ENCODE measurements at regions not wholly inside any gene's neighbourhood (a gene's known extent, or its start where the extent isn't known, plus 50 kb on each side); places are given as distances from the start of the nearest gene placed in this dataset.

DNA sequence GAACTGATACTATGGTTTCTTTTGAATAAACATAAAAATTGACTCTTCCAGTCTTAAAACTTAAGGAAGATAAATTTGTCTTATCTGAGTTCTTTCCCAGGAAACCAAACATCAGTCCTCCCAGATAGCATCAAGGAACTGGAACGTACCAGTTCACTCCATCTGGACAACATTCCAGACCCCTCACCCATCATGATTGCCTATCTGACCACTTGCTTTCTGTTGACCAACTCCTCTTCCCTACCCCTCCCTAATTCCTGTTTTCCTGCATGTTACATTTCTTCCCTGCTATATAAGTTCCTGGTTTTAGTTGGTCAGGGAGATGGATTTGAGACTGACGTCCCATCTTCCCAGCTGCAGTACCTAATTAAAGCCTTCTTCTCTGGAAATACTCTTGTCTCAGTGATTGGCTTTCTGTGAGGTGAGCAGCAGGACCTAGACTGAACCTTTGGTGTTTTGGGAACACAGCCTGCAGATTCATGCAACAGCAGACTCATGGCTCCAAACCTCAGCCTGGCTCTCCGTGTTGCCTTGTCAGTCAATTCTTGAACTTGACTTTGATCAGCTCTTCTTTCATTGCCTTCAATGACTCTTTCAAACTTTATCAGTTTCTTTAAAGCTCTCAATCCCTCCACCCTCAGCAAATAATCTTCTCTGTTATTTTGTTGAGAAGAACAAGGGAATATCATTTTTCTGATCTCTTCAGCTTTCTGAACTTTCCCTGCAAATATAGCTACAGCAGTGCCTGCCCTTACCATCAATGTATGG is 123.6 kb downstream of the RPL22L1 start:
- no peak overlapping the region for H3K4me3 ChIP-seq
- ATAC-seq (no peak), DNase-seq (no peak)
- intact Hi-C loops (cut with DNase I) = no loop called here
- TF ChIP-seq, protein P1, sequence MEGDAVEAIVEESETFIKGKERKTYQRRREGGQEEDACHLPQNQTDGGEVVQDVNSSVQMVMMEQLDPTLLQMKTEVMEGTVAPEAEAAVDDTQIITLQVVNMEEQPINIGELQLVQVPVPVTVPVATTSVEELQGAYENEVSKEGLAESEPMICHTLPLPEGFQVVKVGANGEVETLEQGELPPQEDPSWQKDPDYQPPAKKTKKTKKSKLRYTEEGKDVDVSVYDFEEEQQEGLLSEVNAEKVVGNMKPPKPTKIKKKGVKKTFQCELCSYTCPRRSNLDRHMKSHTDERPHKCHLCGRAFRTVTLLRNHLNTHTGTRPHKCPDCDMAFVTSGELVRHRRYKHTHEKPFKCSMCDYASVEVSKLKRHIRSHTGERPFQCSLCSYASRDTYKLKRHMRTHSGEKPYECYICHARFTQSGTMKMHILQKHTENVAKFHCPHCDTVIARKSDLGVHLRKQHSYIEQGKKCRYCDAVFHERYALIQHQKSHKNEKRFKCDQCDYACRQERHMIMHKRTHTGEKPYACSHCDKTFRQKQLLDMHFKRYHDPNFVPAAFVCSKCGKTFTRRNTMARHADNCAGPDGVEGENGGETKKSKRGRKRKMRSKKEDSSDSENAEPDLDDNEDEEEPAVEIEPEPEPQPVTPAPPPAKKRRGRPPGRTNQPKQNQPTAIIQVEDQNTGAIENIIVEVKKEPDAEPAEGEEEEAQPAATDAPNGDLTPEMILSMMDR (IDR thresholded peaks at IDR 0.05) = no peak
- H3K4me1 ChIP-seq = peaks cover under 1% of the 10 kb centered on the region
- no peaks in the 10 kb centered on the region for H3K27me3 ChIP-seq
- H3K27ac ChIP-seq = no peak overlapping the region
- H3K9me3 ChIP-seq = no peaks in the 10 kb centered on the region
- H3K36me3 ChIP-seq = no peaks in the 10 kb centered on the region

DNA sequence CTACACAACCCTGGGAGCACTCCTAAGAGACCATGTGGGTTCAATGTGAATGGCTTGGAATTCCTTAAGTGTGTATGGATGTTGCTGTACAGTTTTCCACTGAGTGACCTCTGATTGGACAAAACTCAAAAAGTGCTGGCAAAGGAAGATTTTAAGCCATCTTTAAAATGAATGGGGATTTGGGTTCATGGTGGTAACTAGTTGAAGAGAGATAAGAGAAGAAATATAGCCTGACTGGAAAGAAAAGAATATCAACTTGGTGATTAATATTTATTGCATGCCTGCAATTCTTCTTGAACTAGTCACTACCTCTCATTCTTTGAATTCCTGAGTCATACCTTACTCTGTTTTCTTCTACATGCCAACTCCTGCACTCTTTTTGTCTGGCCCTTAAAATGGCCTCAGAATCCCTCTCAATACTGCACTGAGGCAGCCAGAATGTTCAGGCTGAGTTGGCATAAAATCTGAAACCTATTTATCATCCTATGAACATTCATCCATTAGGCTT is 124.7 kb downstream of the RPL22L1 start:
- ATAC-seq (no peak), DNase-seq (no peak)
- H3K4me1 ChIP-seq = no peaks in the 10 kb centered on the region
- no peak overlapping the region for H3K27ac ChIP-seq
- no peaks in the 10 kb centered on the region for H3K36me3 ChIP-seq
- TF ChIP-seq, protein P1 (IDR thresholded peaks at IDR 0.05) = no peak
- H3K27me3 ChIP-seq = no peaks in the 10 kb centered on the region
- intact Hi-C loops (cut with DNase I) = no loop called here
- H3K9me3 ChIP-seq = no peaks in the 10 kb centered on the region
- no peak overlapping the region for H3K4me3 ChIP-seq

DNA sequence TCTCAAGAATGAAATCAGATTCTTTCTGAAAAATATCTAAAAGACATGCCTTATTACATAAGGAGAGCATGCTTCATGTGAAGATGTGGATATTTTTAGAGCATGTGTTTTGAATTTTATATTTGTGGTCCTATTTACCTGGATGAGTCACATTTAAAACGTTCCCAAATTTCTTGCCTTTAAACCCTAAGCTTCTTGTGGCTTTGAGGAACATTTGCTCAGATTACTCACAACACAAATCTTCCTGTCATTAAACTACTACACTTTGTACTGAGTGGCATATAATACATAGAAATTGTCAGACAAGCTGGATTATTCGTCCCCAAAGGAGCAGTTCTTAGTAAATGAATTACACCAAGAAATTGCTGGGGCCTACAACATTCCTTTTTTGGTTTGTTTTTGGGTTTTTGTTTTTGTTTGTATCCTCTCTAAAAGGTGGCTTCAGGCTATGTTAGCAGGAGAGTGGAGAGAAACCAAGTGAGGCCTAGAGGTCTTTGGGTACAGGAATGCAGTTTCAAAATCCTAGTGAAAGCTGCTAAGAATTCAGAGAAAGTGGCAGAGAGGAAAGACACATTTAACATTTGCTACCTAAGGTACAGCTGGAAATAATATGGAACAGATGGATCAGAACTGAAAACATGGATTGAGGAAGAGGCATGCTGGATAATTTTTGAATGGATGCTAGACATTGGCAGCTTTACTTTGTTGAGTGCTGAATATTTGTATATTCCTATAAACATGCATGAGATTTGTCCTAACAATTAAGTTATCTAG is 128.1 kb downstream of the RPL22L1 start:
- Histone ChIP-seq H3K9me3 (no peaks in the 10 kb centered on the region), H3K27ac (no peak overlapping the region), H3K36me3 (no peaks in the 10 kb centered on the region), H3K4me1 (no peaks in the 10 kb centered on the region), H3K4me3 (no peak overlapping the region), H3K27me3 (no peaks in the 10 kb centered on the region)
- DNase-seq (no peak), ATAC-seq (no peak)
- intact Hi-C loops (cut with DNase I) = no loop called here
- TF ChIP-seq, protein P1 (IDR thresholded peaks at IDR 0.05) = no peak

DNA sequence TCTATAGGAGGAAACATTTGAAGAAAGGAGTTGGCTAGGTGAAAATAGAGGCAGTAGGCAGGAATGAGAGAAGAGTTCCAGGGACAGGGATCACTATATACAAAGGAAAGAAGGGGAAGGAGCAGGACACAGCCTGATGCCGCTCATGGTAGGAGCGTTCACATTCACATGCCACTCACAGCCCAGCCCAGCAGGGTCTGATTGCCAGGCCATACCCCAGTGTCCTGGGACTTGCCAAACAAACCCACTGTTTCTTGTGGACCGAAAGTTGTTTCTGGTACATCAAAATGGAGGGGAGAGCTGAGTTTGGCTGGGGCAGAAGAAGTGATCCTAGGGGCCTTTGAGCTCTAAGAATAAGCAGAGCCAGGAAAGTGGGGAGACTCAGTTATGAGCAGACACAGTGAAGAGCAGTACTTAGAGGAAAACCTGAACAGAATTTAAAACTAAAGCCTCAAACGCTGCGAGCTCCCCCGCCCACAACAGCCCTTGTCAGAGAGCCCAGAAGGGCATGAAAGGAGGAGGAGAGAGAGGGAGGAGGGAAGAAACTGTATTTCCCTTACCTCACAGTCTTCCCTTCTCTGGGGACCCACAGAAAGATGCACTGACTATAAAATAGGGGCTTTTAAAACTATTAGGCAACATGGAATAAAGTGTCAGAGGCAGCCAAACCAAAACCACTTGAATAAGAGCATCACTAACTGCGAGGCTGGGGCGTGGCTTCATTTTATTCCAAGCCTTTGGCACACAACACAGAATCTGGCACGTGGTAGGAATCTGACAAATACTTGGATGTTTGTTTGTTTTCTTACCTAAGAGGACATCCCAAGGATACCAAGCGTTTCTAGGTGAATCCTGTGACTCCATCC is 129.0 kb downstream of the RPL22L1 start:
- TF ChIP-seq, protein P1 (IDR thresholded peaks at IDR 0.05) = no peak
- Histone ChIP-seq H3K4me1 (no peaks in the 10 kb centered on the region), H3K9me3 (no peaks in the 10 kb centered on the region), H3K27me3 (no peaks in the 10 kb centered on the region), H3K36me3 (no peaks in the 10 kb centered on the region), H3K27ac (no peak overlapping the region), H3K4me3 (no peak overlapping the region)
- DNase-seq (no peak), ATAC-seq (peak; percentile 22)
- intact Hi-C loops (cut with DNase I) = no loop called here

DNA sequence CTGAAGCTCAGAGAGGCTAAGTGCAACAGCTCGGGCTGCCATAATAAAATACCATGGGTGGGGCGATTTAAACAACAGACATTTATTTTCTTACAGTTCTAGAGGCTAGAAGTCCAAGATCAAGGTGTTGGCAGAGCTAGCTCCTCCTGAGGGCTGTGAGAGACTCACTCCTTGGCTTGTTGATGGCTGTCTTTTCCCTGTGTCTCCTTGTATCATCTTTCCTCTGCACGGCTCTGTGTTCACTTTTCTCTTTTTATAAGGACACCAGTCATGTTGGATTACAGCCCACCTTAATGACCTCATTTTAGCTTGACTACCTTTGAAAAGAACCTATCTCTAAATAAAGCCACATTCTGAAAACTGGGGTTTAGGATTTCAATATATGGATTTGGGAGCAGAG is 129.7 kb downstream of the RPL22L1 start:
- TF ChIP-seq, protein P1 (IDR thresholded peaks at IDR 0.05) = no peak
- no peak overlapping the region for H3K27ac ChIP-seq

More for the DNA sequence above, 129.7 kb downstream of the RPL22L1 start:
- Histone ChIP-seq H3K4me1 (no peaks in the 10 kb centered on the region), H3K27me3 (no peaks in the 10 kb centered on the region), H3K36me3 (no peaks in the 10 kb centered on the region), H3K9me3 (no peaks in the 10 kb centered on the region), H3K4me3 (no peak overlapping the region)
- ATAC-seq (no peak), DNase-seq (no peak)
- intact Hi-C loops (cut with DNase I) = no loop called here
